GM19328 (cell line): ENCODE measurements at regions not wholly inside any gene's neighbourhood (a gene's known extent, or its start where the extent isn't known, plus 50 kb on each side); places are given as distances from the start of the nearest gene placed in this dataset.

Experiments
- ATAC-seq: cut with Tn5 transposase; IDR thresholded peaks from one replicate; pipeline ENCODE4 v1.9.1; 2021; ENCODE audit warnings: mild to moderate bottlenecking, moderate library complexity; ENCODE audit not compliant: unreplicated experiment

DNA sequence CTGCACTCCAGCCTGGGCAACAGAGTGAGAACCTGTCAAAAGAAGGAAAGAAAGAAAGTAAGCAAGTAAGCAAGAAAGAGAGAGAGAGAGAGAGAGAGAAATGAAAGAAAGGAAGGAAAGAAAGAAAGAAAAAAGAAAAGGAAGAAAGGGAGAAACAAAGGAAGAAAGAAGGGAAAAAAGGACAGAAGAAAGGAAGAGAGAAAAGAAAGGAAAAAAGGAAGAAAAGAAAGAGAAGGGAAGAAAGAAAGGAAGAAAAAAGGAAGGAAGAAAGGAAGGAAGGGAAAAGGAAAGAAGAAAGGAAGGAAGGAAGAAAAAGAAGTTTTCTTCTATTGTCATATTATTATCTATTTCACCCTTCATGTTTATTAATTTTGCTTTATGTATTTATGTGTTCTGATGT lies 251.1 kb upstream of the CD180 start:
- no peak for ATAC-seq

DNA sequence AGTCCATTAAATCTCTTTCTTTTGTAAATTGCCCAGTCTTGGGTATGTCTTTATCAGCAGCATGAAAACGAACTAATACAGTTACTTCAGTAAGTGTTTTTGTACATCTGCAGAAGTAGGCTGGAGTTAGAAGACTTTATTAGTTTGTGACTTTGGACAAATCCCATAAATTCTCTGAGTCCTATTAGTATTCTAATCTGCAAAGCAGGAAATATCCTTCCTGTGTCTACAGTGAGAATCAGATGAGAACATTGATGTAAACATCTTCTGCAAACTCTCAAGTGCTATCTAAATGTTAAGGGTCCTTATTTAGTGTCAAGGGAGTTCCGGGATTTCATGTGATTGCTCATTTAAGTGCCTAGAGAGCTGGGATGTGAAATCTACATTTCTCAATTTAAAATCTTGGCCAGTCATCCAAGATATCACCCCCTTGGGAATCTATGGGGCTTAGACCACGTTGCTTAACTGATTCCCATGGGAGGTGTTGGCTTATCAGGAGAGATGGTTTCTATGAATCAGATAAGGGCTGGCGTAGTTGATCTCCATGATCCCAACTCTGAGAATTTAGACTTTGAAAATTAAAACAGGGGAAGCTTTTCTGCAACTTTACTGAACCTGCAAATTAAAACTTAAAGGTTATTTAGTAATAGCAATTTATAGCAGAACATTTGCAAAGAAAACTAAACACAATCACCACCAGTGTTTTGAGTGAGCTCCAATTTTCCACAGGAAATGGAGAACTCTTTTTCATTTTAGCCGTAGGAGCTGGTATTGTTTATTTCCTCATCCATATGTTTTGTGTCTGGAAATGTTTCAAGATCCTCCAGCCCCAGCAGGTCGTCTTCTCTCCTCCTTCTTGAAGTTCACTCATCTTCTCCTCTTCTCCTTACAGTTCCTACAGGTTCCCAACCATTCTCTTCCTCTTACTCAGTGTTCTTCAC lies 241.6 kb upstream of the CD180 start:
- no peak for ATAC-seq

DNA sequence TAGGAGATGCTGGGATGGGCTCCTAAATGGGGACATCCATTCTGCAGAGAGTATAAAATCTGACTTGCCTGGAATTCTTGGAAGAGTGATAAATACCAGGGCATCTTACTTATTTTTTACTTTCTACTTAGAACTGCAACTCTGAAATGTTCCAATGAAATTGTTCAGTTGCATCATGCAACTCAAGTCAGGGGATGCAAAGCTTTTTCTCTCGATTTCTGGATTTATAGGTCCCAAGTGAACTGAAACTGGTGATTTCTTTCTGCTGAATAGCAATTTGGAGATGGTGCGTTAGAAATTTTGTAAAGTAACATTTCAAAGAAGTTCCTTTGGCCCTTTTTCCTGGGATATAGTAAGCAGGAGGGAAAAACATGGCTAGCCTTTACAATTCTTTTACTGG lies 238.4 kb upstream of the CD180 start:
- ATAC-seq: no peak

DNA sequence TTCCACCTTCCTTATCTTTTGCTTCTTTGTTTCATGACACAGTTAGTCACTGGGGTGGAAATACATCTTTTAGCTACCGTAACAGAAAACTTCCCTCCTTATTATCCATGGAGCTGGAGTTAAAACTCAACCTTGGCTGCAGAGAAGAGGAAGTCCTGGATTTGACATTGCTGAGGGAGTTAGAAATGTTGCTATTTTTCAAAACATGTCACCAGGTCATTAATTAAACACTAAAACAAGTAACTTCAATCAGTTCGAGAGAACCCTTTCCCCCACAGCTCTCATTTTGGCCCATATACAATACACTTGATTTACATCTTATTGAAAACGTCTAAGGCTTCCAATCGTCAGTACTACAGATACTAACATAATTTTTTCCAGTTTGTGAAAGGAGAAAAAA lies 237.9 kb upstream of the CD180 start:
- no peak for ATAC-seq

DNA sequence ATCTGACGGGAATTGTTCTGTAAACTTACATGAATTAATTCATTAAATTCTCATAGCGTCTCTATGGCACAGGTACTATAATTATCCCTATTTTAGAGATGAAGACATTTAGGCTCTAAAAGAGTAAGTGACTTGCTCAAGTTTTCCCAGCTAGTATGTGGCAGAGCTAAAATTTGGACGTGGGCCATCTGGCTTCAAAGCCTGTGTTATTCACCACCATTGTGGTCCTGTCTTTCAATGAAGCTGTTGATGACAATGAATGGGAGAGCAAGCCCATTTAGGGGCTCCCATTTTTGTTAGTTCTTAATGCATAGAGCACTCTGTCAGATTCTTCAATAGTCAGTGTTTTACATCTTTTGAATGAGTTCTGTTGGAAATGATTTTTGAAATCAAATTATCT lies 236.0 kb upstream of the CD180 start:
- no peak for ATAC-seq

DNA sequence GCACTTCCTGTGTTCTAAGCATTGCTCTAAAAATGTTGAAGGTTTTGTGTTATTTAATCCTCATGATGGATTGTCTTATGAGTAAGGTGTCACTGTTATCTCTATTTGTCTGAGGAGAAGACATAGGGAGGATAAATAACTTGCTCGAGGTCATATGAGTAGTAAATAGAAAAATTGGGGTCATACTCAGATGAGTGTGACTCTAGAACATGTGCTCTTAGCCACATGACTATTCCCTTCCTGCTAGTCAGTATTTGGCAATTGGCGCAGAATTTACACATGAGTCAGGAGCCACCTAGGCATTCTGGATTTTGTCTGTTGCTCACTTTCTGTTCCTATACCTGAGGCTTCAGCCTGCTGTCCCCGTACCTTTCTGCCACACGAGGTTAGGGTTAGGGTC lies 234.6 kb upstream of the CD180 start:
- ATAC-seq: no peak

DNA sequence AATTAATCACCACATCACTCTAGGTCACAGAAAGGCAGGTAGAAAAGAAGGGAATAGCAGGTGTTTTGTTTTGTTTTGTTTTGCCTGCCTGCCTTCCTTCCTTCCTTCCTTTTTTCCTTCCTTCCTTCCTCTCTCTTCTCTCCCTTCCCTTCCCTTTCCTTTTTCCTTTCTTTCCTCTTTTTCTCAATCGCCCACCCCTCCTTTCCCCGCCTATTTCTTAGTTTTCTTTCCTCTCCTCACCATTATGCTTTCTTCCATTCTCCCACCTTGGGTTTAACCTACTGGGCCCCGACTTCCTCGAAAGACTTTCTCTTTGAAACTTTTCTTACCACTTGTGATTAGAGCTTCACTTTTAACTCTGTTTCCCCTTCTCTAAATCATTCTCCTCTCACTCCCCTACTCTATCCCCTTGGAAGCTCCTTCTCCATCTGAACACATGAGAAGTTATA lies 231.3 kb upstream of the CD180 start:
- no peak for ATAC-seq

DNA sequence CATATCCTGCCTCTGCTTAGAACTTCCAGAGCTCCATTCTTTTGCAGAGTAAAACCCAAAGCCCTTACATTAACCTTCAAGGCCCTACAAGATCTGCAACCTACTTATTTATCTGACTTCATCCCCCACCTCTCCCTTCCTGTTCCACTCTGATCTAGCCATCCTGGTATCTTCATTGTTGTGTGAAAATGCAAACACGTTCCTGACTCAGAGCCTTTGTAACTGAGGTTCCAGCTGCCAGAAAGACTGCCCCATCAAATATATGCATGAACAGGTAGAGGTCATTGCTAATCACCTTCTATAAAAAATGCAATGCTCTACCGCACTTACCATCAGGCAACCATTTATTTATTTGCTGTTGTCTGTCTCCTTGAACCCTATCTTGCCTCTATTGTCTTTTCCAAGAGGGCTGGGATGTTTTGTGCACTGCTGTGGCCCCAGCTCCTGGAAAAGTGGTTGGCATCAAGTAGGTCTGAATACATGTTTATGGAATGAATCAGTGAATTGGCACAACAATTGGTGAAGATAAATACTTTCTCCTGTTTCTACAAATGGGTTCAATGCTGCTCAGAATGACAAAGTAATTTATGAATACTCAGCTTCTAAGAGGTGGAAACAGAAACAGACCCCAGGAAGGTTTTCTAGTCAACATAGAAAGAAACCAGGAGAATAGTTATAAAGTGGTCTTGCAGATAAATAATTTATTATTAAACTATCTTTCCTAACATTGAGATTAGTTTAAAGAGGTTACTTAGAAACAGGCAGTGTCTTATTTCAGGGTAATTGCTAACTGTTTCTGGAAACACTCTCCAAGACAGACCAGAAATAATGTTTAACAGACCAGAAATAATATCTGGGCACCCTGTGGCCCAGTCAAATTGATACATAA lies 230.6 kb upstream of the CD180 start:
- no peak for ATAC-seq

DNA sequence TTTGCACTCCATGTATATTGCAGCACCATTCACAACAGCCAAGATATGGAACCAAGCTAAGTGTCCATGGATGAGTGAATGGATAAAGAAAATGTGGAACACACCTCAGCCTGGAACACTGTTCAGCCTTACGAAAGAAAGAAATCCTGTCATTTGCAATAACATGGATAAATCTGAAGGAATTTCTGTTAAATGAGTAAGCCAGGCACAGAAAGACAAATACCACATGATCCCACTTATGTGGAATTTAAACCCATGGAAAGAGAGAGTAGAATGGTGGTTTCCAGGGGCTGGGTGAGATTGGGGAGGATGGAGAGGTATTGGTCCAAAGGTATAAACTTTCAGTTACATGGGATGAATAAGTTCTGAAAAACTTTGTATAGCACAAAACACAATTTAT lies 228.9 kb upstream of the CD180 start:
- no peak for ATAC-seq

DNA sequence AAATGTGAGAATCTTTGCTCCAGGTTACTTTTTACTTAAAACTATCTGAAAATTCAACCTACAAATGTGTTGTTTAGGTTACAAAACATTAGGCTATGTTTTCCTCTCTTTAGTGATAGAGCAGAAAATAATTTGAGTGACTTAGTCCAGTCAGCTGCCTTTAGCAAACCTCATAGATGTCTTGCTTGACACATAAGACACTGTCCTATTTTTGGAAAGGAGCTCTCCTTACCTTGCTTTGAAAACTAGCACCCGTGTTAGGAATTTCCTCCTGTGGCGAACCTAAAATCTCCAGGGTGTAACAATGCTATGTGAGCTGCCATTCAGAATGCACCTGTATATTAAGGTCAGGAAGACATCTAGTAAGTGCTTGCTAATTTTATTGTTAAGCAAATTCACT lies 221.2 kb upstream of the CD180 start:
- no peak for ATAC-seq

DNA sequence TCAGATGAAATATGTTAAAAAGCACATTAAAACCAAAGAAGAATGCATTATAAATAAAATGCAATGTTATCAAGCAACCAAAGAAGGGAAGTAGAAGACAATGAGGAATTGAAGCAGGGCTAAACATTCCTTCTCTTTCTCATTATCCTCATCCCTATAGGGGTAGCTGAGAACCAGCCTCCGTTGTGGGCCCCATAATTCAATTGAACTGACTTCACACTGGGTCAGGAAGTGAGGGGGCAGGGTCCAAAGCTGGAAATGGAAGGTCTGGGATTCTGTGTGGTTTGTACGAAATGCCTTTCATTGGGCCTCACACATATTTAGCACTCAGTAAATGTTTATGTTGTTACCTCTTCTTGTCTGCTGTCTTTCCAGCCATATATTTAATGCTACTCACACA lies 220.4 kb upstream of the CD180 start:
- no peak for ATAC-seq

DNA sequence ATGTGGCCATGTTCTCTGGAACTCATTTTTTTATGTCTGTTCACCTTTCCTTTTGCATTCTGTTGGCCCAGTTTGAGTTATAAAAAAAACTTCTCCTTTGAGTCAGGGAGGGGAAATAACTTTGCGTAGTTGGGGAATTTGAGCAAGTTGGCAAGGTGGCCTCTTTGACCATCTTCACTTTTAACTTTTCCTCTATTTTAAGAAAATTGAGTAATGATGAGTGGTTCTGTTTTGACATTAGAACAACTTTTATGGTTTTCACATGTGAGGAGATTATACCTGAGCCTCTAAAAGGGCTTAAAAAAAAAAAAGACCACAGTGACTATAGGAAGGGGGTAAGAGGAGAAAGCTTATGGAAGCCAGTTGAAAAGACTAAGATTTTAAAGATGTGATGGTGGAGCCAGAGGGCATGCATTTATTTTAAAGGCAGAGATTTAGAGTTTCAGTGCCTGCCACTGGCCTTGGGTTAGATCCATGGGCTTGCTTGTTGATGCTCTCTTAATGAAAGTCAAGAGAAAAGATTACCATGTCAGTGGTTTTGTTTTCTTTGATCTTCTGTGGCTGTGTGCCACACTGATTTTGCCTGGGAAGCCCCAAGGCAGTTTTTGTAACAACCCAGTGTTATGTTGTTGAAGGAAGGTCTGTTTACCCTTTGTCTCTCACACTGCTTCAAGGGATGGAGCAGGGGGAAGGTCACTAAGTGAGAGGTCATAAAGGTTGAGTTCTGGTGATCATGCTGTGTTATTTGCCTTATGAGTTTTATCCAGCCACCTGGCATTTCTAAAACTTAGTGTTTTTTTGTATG lies 219.7 kb upstream of the CD180 start:
- ATAC-seq: no peak

DNA sequence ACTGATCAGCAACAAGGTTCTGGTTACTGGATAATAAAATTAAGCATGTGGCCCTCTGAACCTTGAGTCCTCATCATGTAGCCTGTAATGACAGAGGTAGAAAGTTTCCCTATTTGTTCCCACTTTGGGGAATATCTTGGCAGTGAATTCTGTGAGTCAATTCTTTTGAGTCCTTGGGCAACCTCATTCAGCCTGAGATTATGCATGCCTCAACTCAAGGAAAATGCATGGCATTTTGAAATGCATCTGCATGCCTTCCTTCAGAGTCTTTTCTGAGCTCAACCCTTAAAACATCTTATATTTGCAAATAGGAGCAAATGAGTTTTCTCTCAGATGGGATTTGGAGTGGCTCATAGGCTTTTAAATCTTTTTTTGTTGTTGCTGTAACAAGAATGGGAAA lies 218.1 kb upstream of the CD180 start:
- ATAC-seq: no peak

DNA sequence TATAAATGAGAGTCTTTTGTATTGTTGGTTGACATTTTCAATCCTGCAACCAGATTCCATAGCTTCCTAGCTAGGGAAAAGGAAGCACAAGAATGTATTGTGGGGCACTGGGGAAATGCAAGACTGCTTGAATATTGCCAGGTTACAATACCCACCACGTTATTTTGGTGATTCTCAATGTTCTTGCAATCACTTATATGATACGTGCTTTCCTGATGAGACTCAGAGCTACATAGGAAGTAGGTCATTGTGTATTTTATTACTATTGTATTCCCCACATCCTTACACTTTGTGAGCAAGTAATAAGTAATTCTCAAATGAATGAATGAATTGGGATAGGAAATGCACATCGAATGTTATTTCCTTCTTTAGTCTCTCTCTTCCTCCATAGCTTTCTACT lies 217.1 kb upstream of the CD180 start:
- no peak for ATAC-seq

DNA sequence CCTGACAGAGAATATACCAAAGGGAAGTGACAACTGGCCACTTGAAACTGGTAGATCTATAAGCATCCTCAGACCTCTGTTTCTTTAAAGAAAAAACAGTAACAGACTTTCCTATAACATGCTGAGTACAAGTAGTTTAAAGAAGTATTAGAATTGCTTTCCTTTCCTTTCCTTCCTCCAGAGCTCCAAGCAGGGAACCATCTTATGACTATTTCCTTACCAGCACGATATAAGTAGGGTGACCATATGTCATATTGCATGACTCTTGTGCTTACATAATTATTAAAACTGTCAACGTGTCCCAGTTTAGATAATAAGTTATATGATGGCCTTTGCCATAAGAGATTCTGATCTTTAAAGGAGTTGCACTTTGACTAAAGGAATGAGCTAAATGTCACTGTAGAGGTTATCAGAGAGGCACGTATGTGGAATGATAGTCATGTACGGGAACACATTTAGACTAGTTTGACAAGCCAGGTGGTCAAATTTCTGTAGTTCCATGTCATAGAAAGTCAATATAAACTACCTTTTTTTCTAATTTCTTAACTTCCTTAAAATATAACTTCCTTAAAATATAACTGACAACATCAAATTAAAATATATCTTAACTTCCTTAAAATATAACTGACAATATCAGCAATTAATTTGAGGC lies 212.7 kb upstream of the CD180 start:
- ATAC-seq: no peak

DNA sequence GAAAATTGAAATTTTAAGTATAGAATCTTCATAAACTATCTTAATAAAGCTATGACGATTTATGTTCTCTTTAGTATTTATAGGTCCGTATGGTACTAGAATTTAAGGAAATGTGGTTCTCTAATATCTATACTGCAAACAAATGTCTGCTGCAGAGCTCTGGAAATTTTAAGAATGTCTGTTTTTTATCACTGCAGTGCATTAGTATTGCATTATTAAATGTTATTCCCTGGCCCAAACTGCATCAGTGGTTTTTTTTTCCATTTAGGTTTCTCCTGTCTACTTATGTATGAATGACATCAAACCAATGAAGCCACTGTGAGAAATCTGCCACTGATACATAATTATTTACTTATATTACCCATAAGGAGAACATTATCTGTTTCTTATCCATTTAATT lies 211.4 kb upstream of the CD180 start:
- ATAC-seq: no peak

DNA sequence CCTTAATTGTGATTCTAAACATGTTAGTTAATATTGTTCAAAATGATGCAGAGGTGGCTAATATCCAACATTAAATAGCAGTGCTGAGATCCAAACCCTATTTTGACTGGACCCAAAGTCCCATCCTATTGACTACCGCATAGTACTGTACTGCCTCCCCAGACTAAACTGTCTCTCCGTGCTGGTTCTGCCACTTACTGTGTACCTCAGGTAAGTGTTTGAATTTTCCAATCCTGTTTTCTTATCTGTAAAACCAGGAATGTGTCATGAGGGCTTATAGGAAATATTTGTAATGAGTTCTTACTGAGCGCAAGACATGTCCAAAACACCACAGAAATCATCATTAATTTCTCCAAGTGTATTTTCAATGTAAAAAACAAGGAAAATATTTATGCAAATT lies 209.2 kb upstream of the CD180 start:
- ATAC-seq: no peak

DNA sequence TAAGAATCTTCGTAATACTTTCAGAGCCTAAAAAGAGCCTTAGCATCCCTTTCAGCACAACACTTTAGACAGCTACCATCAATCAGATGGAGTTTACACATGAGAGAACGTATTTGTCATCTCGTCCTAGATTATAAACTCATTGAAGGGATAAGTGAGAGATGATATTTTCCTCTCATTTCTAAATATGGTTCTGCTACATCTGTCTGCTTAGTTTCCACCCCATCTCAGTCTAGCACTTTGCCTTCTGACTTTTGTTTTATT lies 208.4 kb upstream of the CD180 start:
- no peak for ATAC-seq

DNA sequence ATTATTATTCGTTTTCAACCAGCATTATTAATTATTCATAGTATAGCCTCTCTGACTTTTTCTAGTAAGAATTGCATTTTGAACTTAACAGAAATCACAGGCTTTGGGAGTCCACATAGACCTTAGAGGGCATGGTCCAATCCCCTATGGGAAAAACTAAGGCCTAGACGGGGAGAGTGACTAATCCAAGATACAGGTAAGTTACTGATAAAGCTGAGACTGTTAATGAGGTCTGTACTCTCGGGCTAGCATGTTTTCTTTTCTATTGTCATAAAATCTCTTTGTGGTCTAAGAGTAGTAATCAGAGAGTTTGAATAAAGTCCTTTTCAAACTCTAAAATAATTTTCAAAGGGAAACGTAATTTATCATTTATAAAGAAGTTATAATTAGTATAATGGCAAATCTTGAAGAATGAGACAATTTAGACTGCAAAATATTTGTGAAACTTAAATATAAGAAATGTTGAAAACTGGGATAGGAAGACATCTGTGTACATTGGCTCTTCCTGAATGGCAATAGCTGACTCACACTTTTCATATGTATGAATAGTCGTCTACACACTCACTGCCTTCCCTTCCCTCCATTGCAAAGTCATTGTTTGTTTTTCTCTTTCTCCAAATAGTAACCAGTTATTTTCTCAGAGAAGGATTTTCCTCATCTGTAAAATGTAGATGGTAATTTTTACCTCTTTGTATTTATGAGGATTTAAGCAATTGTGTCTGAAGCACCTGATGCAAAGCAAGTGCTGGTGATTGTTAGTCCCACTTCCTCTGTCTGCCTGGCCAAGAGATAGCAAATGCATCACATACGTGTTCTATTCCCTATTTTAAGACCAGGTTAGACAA lies 207.9 kb upstream of the CD180 start:
- ATAC-seq: no peak

DNA sequence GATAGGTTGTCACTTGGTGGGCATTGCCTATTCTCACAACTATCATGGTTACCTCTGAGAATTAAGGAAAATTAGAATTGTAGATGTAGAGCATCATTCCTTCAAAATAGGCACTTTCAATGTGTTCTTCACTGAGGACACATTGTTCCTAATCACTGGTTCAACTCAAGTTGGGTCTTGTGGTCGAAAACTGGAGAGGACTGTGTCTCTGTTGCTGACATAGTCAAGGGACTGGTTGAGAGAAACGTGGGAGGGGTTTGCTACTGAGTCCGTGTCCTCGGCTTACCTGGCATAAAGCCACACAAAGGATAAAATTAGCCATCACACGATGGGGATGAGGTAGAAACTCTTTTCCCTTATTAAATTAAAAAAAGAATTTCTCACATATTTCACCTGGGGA lies 205.9 kb upstream of the CD180 start:
- no peak for ATAC-seq
